Keratinocyte (primary cell): ENCODE measurements at regions not wholly inside any gene's neighbourhood (a gene's known extent, or its start where the extent isn't known, plus 50 kb on each side); places are given as distances from the start of the nearest gene placed in this dataset.

ENCODE experiments used
- DNase-seq: peaks from one replicate; pipeline ENCODE4 v3.0.0-alpha.2; 2011; ENCODE audit warnings: low read depth, missing footprints, low spot score
- FAIRE-seq: peaks from 2 replicates; lab custom pipeline; 2011; peaks lifted over from hg19 to GRCh38; lab: Jason Lieb, UNC
- H2AFZ ChIP-seq: 2 replicates; pipeline ENCODE4 v1.6.0; 2012; ENCODE audit warnings: low read length, control low read depth, inconsistent platforms; ENCODE audit not compliant: control insufficient read depth
- H3K27ac ChIP-seq: 2 replicates; pipeline ENCODE4 v1.5.1; 2011; ENCODE audit warnings: low read length; ENCODE audit not compliant: control insufficient read depth, insufficient read depth
- H3K27me3 ChIP-seq: 3 replicates; pipeline ENCODE4 v1.6.0; 2011; ENCODE audit warnings: low read length; ENCODE audit not compliant: control insufficient read depth, insufficient read depth; ENCODE audit errors: extremely low read depth
- H3K36me3 ChIP-seq, 2 experiments: 2 replicates in 1 of 2; 3 replicates in 1 of 2; pipeline ENCODE4 v1.5.1; 2011; ENCODE audit warnings: low read length in 2 of 2, mild to moderate bottlenecking in 1 of 2; ENCODE audit not compliant: control insufficient read depth in 2 of 2, insufficient read depth in 2 of 2; ENCODE audit errors: extremely low read depth in 1 of 2
- H3K4me1 ChIP-seq: 3 replicates; pipeline ENCODE4 v1.5.1; 2011; ENCODE audit warnings: low read length; ENCODE audit not compliant: control insufficient read depth, insufficient read depth; ENCODE audit errors: extremely low read depth
- H3K4me2 ChIP-seq: 3 replicates; pipeline ENCODE4 v1.6.0; 2011; ENCODE audit warnings: low read depth, low read length; ENCODE audit not compliant: control insufficient read depth, insufficient read depth; ENCODE audit errors: extremely low read depth
- H3K4me3 ChIP-seq, 3 experiments: fragments of 200-600 bp in 1 of 3; sonication (generic) in 1 of 3; 2 replicates in 2 of 3; 3 replicates in 1 of 3; pipeline ENCODE4 v1.5.1; 2011 to 2016; ENCODE audit warnings: low read length in 3 of 3, mild to moderate bottlenecking in 3 of 3, control low read depth in 2 of 3, inconsistent platforms in 1 of 3, low read depth in 1 of 3, mixed read lengths in 1 of 3, mixed run types in 1 of 3, moderate library complexity in 1 of 3; ENCODE audit not compliant: control insufficient read depth in 2 of 3, insufficient read depth in 2 of 3; ENCODE audit errors: extremely low read depth in 1 of 3
- H3K79me2 ChIP-seq: 2 replicates; pipeline ENCODE4 v1.6.0; 2012; ENCODE audit warnings: low read length; ENCODE audit not compliant: control insufficient read depth, insufficient read depth
- H3K9ac ChIP-seq: 3 replicates; pipeline ENCODE4 v1.6.0; 2011; ENCODE audit warnings: low read length; ENCODE audit not compliant: control insufficient read depth, insufficient read depth; ENCODE audit errors: extremely low read depth
- H3K9me1 ChIP-seq: 3 replicates; pipeline ENCODE4 v1.6.0; 2011; ENCODE audit warnings: low read length; ENCODE audit not compliant: control insufficient read depth, insufficient read depth; ENCODE audit errors: extremely low read depth
- H3K9me3 ChIP-seq: 2 replicates; pipeline ENCODE4 v1.5.1; 2012; ENCODE audit warnings: low read depth, low read length; ENCODE audit not compliant: control insufficient read depth
- H4K20me1 ChIP-seq: 3 replicates; pipeline ENCODE4 v1.6.0; 2011; ENCODE audit warnings: low read length; ENCODE audit not compliant: control insufficient read depth, insufficient read depth; ENCODE audit errors: extremely low read depth
- EZH2 ChIP-seq: IDR thresholded peaks from one replicate; pipeline ENCODE4 v1.6.1; 2012; ENCODE audit warnings: inconsistent platforms, mild to moderate bottlenecking, low read length, moderate library complexity
- dilution Hi-C: fragments of 300-500 bp; cut with MboI; formaldehyde crosslinking; loops from one replicate; pipeline ENCODE4 v1.7.0; 2020; ENCODE audit warnings: low sequenced_read_pairs; ENCODE audit not compliant: extremely low pct_ligation_motif_present
- TF ChIP-seq, protein P1 (sequence below), 3 experiments: IDR thresholded peaks in 1 of 3; conservative IDR thresholded peaks in 1 of 3; optimal IDR thresholded peaks in 1 of 3; 2 replicates in 2 of 3; 3 replicates in 1 of 3; pipeline versions ENCODE3 to v1.5.1; 2011; ENCODE audit warnings: low read length in 3 of 3, mild to moderate bottlenecking in 3 of 3, moderate library complexity in 2 of 3, control low read depth in 1 of 3, inconsistent platforms in 1 of 3; ENCODE audit not compliant: insufficient read depth in 2 of 3; ENCODE audit errors: extremely low read depth in 1 of 3

DNA sequence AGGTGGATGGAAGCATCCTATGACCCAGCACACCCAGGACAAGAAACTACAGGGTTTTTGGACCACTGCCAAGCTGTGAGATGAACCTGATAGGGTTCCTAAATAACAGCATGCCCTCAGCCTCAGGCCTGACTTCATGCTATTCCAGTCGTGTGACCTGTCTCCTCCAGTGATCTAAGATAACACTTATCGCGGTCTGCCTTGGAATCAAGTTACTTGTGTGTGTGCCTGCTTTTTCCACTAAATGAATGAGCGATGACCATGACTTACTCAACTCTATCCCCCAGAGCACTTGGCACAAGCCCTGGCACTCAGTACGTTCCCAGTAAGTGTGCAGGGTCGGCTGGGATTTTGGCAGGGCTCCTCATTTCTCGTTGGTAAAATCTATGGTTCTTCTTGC lies 172.7 kb upstream of the TP63 start:
- H3K4me2 ChIP-seq = peak overlapping the region; percentile 59

GRCh38 chr3:189459231-189459630 lies 172.0 kb upstream of the TP63 start:
- Histone ChIP-seq H4K20me1 (no peaks in the 10 kb centered on the region), H3K79me2 (no peaks in the 10 kb centered on the region), H3K9me1 (peaks cover 3% of the 10 kb centered on the region), H3K27me3 (no peaks in the 10 kb centered on the region), H2AFZ (no peak overlapping the region), H3K4me2 (no peak overlapping the region), H3K36me3 (no peaks in the 10 kb centered on the region), H3K9me3 (no peaks in the 10 kb centered on the region), H3K4me3 (no peak overlapping the region), H3K9ac (no peak overlapping the region), H3K27ac (no peak overlapping the region), H3K4me1 (peaks cover 19% of the 10 kb centered on the region)
- DNase-seq (no peak), FAIRE-seq (peak; percentile 23)
- TF ChIP-seq, protein P1, sequence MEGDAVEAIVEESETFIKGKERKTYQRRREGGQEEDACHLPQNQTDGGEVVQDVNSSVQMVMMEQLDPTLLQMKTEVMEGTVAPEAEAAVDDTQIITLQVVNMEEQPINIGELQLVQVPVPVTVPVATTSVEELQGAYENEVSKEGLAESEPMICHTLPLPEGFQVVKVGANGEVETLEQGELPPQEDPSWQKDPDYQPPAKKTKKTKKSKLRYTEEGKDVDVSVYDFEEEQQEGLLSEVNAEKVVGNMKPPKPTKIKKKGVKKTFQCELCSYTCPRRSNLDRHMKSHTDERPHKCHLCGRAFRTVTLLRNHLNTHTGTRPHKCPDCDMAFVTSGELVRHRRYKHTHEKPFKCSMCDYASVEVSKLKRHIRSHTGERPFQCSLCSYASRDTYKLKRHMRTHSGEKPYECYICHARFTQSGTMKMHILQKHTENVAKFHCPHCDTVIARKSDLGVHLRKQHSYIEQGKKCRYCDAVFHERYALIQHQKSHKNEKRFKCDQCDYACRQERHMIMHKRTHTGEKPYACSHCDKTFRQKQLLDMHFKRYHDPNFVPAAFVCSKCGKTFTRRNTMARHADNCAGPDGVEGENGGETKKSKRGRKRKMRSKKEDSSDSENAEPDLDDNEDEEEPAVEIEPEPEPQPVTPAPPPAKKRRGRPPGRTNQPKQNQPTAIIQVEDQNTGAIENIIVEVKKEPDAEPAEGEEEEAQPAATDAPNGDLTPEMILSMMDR (optimal IDR thresholded peaks at IDR 0.05 in 1 of 3, IDR thresholded peaks at IDR 0.05 in 1 of 3, conservative IDR thresholded peaks at IDR 0.05 in 1 of 3; ENCODE audit: extremely low read depth in 1 of 3, insufficient read depth in 2 of 3, low read length in 3 of 3) = no peak
- no peak for TF ChIP-seq EZH2
- dilution Hi-C loops = no loop called here

More for the DNA sequence above, 172.7 kb upstream of the TP63 start:
- Histone ChIP-seq H4K20me1 (no peaks in the 10 kb centered on the region), H3K9me1 (peaks cover 3% of the 10 kb centered on the region), H3K4me1 (peaks cover 19% of the 10 kb centered on the region), H2AFZ (no peak overlapping the region), H3K4me3 (no peak overlapping the region), H3K36me3 (no peaks in the 10 kb centered on the region), H3K9me3 (no peaks in the 10 kb centered on the region), H3K27me3 (no peaks in the 10 kb centered on the region), H3K79me2 (no peaks in the 10 kb centered on the region), H3K9ac (no peak overlapping the region), H3K27ac (peak overlapping the region; percentile 10)
- TF ChIP-seq, protein P1 (optimal IDR thresholded peaks at IDR 0.05 in 1 of 3, IDR thresholded peaks at IDR 0.05 in 1 of 3, conservative IDR thresholded peaks at IDR 0.05 in 1 of 3; ENCODE audit: extremely low read depth in 1 of 3, insufficient read depth in 2 of 3, low read length in 3 of 3) = no peak
- no peak for TF ChIP-seq EZH2
- peak; percentile 100 for FAIRE-seq
- peak; percentile 83 for DNase-seq
- dilution Hi-C loops = no loop called here
